NT2/D1 (cell line): ENCODE measurements at regions not wholly inside any gene's neighbourhood (a gene's known extent, or its start where the extent isn't known, plus 50 kb on each side); places are given as distances from the start of the nearest gene placed in this dataset.

Source experiments
- SUZ12 ChIP-seq: IDR thresholded peaks from 2 replicates; pipeline ENCODE4 v1.6.1; 2011; ENCODE audit not compliant: insufficient read length, insufficient read depth; ENCODE audit errors: extremely low read depth
- YY1 ChIP-seq: IDR thresholded peaks from 2 replicates; pipeline ENCODE4 v1.6.1; 2011; ENCODE audit not compliant: insufficient read length, insufficient read depth
- ZNF274 ChIP-seq: IDR thresholded peaks from 2 replicates; pipeline ENCODE4 v1.6.1; 2011; ENCODE audit warnings: mild to moderate bottlenecking, low read depth, low read length

- no peak for TF ChIP-seq ZNF274
- no peak for TF ChIP-seq YY1
- no peak for TF ChIP-seq SUZ12
These were observed 59.2 kb upstream of the LYRM9 start for GRCh38 chr17:27952366-27952765.
